DMS153 treated with DMSO at 0.1 percent for 48 hours (cell line): ENCODE measurements at regions not wholly inside any gene's neighbourhood (a gene's known extent, or its start where the extent isn't known, plus 50 kb on each side); places are given as distances from the start of the nearest gene placed in this dataset.
"Not testable (repeated sequence)": the region's sequence is repeated elsewhere in the genome, so short reads cannot be mapped to it uniquely, and the experiment has no call there.

Source experiments
- DNase-seq: peaks from one replicate; lab custom pipeline; 2025; ENCODE audit not compliant: unreplicated experiment; lab: John Stamatoyannopoulos, UW

- DNase-seq, result no peak
Observed at GRCh38 chr2:138066139-138066806, 102.0 kb downstream of the HNMT start.

DNA sequence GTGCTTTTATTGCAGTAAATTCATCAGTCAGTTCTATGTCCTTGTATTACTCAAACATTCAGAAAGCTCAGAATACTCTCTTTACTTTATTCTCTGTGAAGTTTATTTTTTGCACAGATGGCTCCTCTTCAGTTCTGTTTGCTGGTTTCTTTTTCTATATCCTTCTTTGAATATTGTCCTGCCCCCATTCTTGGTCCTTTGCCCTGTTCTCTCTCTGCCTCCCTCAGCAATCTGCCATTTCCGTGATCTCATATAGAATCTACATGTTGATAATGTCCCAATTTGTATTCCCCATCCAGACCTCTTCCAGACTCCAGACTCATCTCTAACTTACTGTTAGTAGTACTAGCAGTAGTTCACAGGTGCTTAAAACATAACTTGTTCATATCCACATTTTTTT is 102.6 kb downstream of the HNMT start:
- DNase-seq, result no peak

DNA sequence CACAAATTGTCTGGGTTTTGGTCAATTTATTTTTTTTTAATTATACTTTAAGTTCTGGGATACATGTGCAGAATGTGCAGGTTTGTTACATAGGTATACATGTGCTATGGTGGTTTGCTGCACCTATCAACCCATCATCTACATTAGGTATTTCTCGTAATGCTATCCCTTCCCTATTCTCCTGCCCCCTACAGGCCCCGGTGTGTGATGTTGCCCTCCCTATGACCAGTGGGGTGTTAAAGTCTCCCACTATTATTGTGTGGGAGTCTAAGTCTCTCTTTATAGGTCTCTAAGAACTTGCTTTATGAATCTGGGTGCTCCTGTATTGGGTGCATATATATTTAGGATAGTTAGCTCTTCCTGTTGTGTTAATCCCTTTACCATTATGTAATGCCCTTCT is 104.4 kb downstream of the HNMT start:
- not testable (repeated sequence) for DNase-seq

GRCh38 chr2:138071042-138071719 is 106.9 kb downstream of the HNMT start:
- not testable (repeated sequence) for DNase-seq

GRCh38 chr2:138071720-138072719 is 107.7 kb downstream of the HNMT start:
- DNase-seq, result peak; percentile 91

DNA sequence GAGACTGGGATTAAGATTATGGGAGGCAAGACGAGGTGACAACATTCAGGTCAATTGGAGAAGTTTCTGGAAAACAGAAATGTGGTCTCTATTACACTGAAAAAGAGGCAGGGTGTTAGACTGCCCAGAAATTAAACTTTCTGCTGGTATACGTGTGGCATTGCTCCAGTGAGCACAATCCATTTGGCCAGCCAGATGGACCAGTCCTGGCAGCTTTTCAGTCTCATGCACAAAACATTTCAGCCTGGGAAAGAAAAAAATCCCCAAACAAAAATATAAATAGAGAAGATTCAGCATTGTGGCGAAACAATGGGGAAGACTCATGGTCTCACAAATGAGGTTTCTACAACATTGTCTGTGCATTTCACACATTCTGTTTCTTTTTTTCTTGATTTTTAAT is 113.9 kb downstream of the HNMT start:
- no peak for DNase-seq

DNA sequence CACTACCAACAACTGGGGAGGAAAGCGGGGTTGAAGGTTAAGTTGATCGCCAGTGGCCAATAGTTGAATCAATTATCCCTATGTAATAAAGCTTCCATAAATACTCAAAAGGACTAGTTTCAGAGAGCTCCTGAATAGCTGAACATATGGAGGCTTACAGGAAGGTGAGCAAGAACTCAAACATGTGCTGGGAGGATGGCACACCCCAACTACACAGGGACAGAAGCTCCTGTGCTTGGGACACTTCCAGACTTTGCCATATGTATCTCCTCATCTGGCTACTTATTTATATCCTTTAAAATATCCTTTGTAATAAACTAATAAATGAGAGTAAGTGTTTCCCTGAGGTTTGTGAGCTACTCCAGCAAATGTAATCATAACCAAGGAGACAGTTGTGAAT is 115.7 kb downstream of the HNMT start:
- no peak for DNase-seq

GRCh38 chr2:138081225-138082073 is 117.2 kb downstream of the HNMT start:
- no peak for DNase-seq

- DNase-seq, result no peak
Observed at GRCh38 chr2:138084206-138084605, 119.9 kb downstream of the HNMT start.

DNA sequence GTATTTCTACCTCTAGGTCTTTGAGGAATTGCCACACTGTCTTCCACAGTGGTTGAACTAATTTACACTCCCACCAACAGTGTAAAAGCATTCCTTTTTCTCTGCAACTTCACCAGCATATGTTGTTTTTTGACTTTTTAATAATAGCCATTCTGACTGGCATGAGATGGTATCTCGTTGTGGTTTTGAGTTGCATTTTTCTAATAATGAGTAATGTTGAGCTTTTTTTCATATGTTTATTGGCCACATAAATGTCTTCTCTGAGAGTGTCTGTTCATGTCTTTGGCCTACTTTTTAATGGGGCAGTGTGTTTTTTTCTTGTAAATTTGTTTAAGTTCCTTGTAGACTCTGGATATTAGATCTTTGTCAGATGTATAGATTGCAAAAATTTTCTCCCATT is 121.2 kb downstream of the HNMT start:
- DNase-seq, result not testable (repeated sequence)

DNA sequence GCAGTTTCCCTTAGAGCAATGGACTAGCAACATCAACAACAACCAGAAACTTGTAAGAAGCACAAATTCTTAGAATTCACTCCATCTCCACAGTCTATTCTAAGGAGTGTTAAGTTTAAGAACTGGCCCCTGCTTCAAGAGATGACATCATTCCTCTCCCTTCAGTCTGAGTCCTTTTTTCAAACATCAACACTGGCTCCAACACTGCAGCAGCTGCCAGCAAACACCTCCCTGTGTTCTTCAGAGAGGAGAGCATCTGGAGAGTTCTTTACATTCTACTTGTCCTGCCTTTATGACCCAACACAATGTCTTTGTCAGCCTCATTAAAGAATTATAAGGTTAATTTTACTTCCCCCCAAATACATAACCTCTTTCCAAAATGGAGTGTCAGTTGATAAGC is 122.3 kb downstream of the HNMT start:
- no peak for DNase-seq

- DNase-seq, result peak; percentile 15
Observed at GRCh38 chr2:138087751-138088593, 123.7 kb downstream of the HNMT start.

- no peak for DNase-seq
Observed at GRCh38 chr2:138090330-138090729, 126.1 kb downstream of the HNMT start.

GRCh38 chr2:138093455-138093854 is 129.2 kb downstream of the HNMT start:
- DNase-seq, result no peak

- no peak for DNase-seq
Observed at GRCh38 chr2:138094031-138094430, 129.8 kb downstream of the HNMT start.

DNA sequence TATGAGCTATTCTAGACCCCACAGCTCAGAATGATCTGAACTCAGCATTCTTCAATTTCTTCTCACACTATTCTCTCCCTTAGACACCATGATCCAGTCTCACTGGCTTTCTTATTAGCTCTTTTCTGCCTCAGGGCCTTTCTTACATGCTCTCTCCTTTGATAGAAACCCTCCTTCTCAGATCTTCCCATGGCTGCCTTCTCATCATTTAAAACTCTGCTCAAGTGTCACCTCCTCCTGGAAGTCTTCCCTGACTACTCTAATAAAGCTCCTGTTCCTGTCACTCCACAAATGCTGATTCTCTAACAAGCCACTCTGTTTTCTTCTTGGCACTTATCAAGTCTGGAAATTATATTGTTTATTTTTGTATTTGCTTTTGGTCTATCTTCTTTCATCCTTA is 131.1 kb downstream of the HNMT start:
- DNase-seq, result no peak

DNA sequence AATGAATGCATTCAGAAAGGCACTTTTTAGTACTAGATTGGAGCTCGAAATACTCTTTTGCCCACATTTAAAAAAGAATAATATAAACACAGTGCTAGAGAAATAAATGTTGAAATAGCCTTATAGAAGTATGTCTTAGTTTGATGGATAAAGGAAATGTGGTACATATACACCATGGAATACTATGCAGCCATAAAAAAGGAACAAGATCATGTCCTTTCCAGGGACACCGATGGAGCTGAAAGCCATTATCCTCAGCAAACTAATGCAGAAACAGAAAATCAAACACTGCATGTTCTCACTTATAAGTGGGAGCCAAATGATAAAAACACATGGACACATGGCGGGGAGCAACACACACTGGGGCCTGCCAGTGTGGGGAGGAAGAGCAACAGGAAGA is 135.0 kb downstream of the HNMT start:
- not testable (repeated sequence) for DNase-seq

DNA sequence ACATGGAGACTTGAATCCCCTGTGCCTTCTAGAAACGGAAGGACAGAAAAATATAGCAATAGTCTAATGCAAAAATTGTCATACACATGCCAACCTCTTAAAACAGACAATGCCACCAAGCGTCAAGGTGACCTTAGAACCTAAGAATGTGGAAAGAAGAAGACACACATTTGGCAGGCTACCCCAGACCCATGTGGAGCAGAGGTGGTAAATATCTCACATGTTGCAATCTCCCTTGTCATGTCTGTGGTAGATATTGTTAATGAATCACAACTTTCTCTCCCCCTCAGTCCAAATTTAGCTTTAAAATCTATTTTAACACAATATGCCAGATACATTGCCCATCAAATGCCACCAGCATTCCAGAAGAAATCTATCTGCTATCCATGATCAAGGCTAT is 137.4 kb downstream of the HNMT start:
- no peak for DNase-seq

GRCh38 chr2:138102664-138103063 is 138.4 kb downstream of the HNMT start:
- DNase-seq, result no peak

GRCh38 chr2:138103156-138103555 is 138.9 kb downstream of the HNMT start:
- no peak for DNase-seq
